DOHH2 (cell line): ENCODE measurements at regions not wholly inside any gene's neighbourhood (a gene's known extent, or its start where the extent isn't known, plus 50 kb on each side); places are given as distances from the start of the nearest gene placed in this dataset.

Experiments
- EZH2phosphoT487 ChIP-seq: fragments of 200-600 bp; sonication (generic); IDR thresholded peaks from 2 replicates; pipeline ENCODE4 v1.6.1; 2017; ENCODE audit warnings: borderline replicate concordance, mild to moderate bottlenecking, antibody characterized with exemption, low read length, moderate library complexity, mixed read lengths
- TF ChIP-seq, protein P1 (sequence below): fragments of 200-600 bp; sonication (generic); IDR thresholded peaks from one replicate; pipeline ENCODE4 v1.5.1; 2014; ENCODE audit warnings: antibody characterized with exemption, mild to moderate bottlenecking, low read depth, low read length; ENCODE audit not compliant: poor library complexity, severe bottlenecking

DNA sequence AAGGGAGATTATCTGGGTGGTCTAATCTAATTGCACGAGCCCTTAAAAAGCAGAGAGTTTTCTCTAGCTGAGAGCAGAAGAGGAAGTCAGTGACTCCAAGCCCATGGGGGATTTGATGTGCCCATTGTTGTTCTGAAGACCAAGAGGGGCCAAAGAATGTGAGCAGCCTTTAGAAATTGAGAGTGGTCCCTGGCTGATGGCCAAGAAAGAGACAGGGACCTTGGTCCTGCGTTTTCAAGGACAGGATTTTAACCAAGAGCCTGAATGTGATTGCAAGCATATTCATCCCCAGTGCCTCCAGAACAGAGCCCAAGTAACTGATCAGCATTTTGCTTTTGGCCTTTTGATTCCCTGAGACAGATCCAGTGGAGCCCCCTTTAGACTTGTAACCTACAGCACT, 1353.9 kb downstream of the AACS start:
- TF ChIP-seq, protein P1, sequence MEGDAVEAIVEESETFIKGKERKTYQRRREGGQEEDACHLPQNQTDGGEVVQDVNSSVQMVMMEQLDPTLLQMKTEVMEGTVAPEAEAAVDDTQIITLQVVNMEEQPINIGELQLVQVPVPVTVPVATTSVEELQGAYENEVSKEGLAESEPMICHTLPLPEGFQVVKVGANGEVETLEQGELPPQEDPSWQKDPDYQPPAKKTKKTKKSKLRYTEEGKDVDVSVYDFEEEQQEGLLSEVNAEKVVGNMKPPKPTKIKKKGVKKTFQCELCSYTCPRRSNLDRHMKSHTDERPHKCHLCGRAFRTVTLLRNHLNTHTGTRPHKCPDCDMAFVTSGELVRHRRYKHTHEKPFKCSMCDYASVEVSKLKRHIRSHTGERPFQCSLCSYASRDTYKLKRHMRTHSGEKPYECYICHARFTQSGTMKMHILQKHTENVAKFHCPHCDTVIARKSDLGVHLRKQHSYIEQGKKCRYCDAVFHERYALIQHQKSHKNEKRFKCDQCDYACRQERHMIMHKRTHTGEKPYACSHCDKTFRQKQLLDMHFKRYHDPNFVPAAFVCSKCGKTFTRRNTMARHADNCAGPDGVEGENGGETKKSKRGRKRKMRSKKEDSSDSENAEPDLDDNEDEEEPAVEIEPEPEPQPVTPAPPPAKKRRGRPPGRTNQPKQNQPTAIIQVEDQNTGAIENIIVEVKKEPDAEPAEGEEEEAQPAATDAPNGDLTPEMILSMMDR = no peak
- no peak for TF ChIP-seq EZH2phosphoT487
